Testis (tissue), 2 donors: ENCODE measurements at regions not wholly inside any gene's neighbourhood (a gene's known extent, or its start where the extent isn't known, plus 50 kb on each side); places are given as distances from the start of the nearest gene placed in this dataset.

Experiments
- CTCF ChIP-seq, 3 experiments: fragments of 450-650 bp in 2 of 3; fragments of 200-600 bp in 1 of 3; sonication (generic) in 1 of 3; IDR thresholded peaks; one replicate each; pipeline ENCODE4 v1.5.1; 2016 to 2019; ENCODE audit warnings: antibody characterized with exemption in 3 of 3, mild to moderate bottlenecking in 2 of 3, moderate library complexity in 1 of 3
- POLR2A ChIP-seq: fragments of 450-650 bp; IDR thresholded peaks from one replicate; pipeline ENCODE4 v1.6.1; 2017; ENCODE audit warnings: antibody characterized with exemption, mild to moderate bottlenecking, moderate library complexity

GRCh38 chrY:8379800-8380199 is 957.5 kb upstream of the TSPY4 start:
- TF ChIP-seq POLR2A (no peak), CTCF (IDR thresholded peaks at IDR 0.05) (no peak)
